Osteoblast (primary cell): ENCODE measurements at regions not wholly inside any gene's neighbourhood (a gene's known extent, or its start where the extent isn't known, plus 50 kb on each side); places are given as distances from the start of the nearest gene placed in this dataset.

Experiments
- DNase-seq: peaks from one replicate; pipeline ENCODE4 v3.0.0; 2011; ENCODE audit warnings: low spot score, mixed read lengths; ENCODE audit not compliant: insufficient read length; ENCODE audit errors: missing footprints
- H2AFZ ChIP-seq: 2 replicates; pipeline ENCODE4 v1.6.0; 2011; ENCODE audit warnings: mild to moderate bottlenecking, low read length
- H3K27ac ChIP-seq: 2 replicates; pipeline ENCODE4 v1.5.1; 2011; ENCODE audit warnings: mild to moderate bottlenecking, low read depth, low read length, moderate library complexity
- H3K27me3 ChIP-seq: 2 replicates; pipeline ENCODE4 v1.6.0; 2012; ENCODE audit warnings: mild to moderate bottlenecking, control low read depth, inconsistent platforms, low read length, moderate library complexity; ENCODE audit not compliant: insufficient read depth
- H3K36me3 ChIP-seq: 2 replicates; pipeline ENCODE4 v1.5.1; 2011; ENCODE audit warnings: mild to moderate bottlenecking, low read length, control low read depth, moderate library complexity; ENCODE audit not compliant: insufficient read depth
- H3K4me1 ChIP-seq: 2 replicates; pipeline ENCODE4 v1.5.1; 2011; ENCODE audit warnings: mild to moderate bottlenecking, low read length, control low read depth, moderate library complexity; ENCODE audit not compliant: insufficient read depth
- H3K4me2 ChIP-seq: 2 replicates; pipeline ENCODE4 v1.6.0; 2011; ENCODE audit warnings: mild to moderate bottlenecking, low read length; ENCODE audit not compliant: insufficient read depth
- H3K4me3 ChIP-seq: fragments of 200-600 bp; sonication (generic); 3 replicates; pipeline ENCODE4 v1.5.1; 2012; ENCODE audit warnings: mild to moderate bottlenecking, low read length, inconsistent platforms; ENCODE audit not compliant: insufficient read depth
- H3K79me2 ChIP-seq: 2 replicates; pipeline ENCODE4 v1.6.0; 2012; ENCODE audit warnings: mild to moderate bottlenecking, low read length, control low read depth, inconsistent platforms; ENCODE audit not compliant: insufficient read depth
- H3K9me3 ChIP-seq: 2 replicates; pipeline ENCODE4 v1.5.1; 2011; ENCODE audit warnings: low read depth, low read length, control low read depth
- H4K20me1 ChIP-seq: 2 replicates; pipeline ENCODE4 v1.6.0; 2012; ENCODE audit warnings: mild to moderate bottlenecking, low read length, control low read depth; ENCODE audit not compliant: insufficient read depth
- CTCF ChIP-seq: IDR thresholded peaks from 2 replicates; pipeline ENCODE4 v1.5.1; 2011; ENCODE audit warnings: mild to moderate bottlenecking, low read depth, low read length, moderate library complexity; ENCODE audit errors: extremely low read depth

- H3K27me3 ChIP-seq, result no peaks in the 10 kb centered on the region
- no peak overlapping the region for H3K4me2 ChIP-seq
- no peaks in the 10 kb centered on the region for H3K4me1 ChIP-seq
- no peak for DNase-seq
- no peaks in the 10 kb centered on the region for H3K36me3 ChIP-seq
- no peaks in the 10 kb centered on the region for H4K20me1 ChIP-seq
- H3K4me3 ChIP-seq, result no peak overlapping the region
- H3K9me3 ChIP-seq, result no peaks in the 10 kb centered on the region
- no peaks in the 10 kb centered on the region for H3K79me2 ChIP-seq
- H2AFZ ChIP-seq, result no peak overlapping the region
- TF ChIP-seq CTCF, result no peak
- no peak overlapping the region for H3K27ac ChIP-seq
Observed at GRCh38 chr4:110364911-110365520, 110.9 kb upstream of the ENPEP start.

GRCh38 chr4:110361921-110362320 is 114.0 kb upstream of the ENPEP start:
- TF ChIP-seq CTCF, result no peak
- no peaks in the 10 kb centered on the region for H3K36me3 ChIP-seq
- H3K27me3 ChIP-seq, result peaks cover 2% of the 10 kb centered on the region
- DNase-seq, result peak; percentile 2
- no peaks in the 10 kb centered on the region for H4K20me1 ChIP-seq
- no peak overlapping the region for H3K4me2 ChIP-seq
- no peak overlapping the region for H2AFZ ChIP-seq
- H3K4me3 ChIP-seq, result no peak overlapping the region
- H3K4me1 ChIP-seq, result no peaks in the 10 kb centered on the region
- H3K79me2 ChIP-seq, result no peaks in the 10 kb centered on the region
- no peaks in the 10 kb centered on the region for H3K9me3 ChIP-seq
- no peak overlapping the region for H3K27ac ChIP-seq

- H3K27me3 ChIP-seq, result peaks cover 2% of the 10 kb centered on the region
- no peak overlapping the region for H3K27ac ChIP-seq
- no peak for TF ChIP-seq CTCF
- H3K9me3 ChIP-seq, result no peaks in the 10 kb centered on the region
- H3K4me1 ChIP-seq, result no peaks in the 10 kb centered on the region
- H2AFZ ChIP-seq, result no peak overlapping the region
- H3K4me2 ChIP-seq, result no peak overlapping the region
- no peaks in the 10 kb centered on the region for H4K20me1 ChIP-seq
- no peak overlapping the region for H3K4me3 ChIP-seq
- no peaks in the 10 kb centered on the region for H3K36me3 ChIP-seq
- H3K79me2 ChIP-seq, result no peaks in the 10 kb centered on the region
- DNase-seq, result no peak
Observed at GRCh38 chr4:110359076-110359475, 116.9 kb upstream of the ENPEP start.

GRCh38 chr4:110357521-110357920 is 118.4 kb upstream of the ENPEP start:
- DNase-seq, result no peak
- no peak overlapping the region for H2AFZ ChIP-seq
- no peak overlapping the region for H3K4me2 ChIP-seq
- H3K27ac ChIP-seq, result no peak overlapping the region
- no peaks in the 10 kb centered on the region for H3K9me3 ChIP-seq
- H4K20me1 ChIP-seq, result no peaks in the 10 kb centered on the region
- no peak for TF ChIP-seq CTCF
- H3K36me3 ChIP-seq, result no peaks in the 10 kb centered on the region
- H3K4me1 ChIP-seq, result no peaks in the 10 kb centered on the region
- no peaks in the 10 kb centered on the region for H3K79me2 ChIP-seq
- H3K27me3 ChIP-seq, result peaks cover 2% of the 10 kb centered on the region
- H3K4me3 ChIP-seq, result no peak overlapping the region
